GM20431 (cell line): ENCODE measurements at regions not wholly inside any gene's neighbourhood (a gene's known extent, or its start where the extent isn't known, plus 50 kb on each side); places are given as distances from the start of the nearest gene placed in this dataset.

ENCODE experiments used
- in situ Hi-C: fragments of 300-500 bp; cut with MseI, MboI; formaldehyde crosslinking; loops from one replicate; pipeline ENCODE4 v1.15.0; 2020; ENCODE audit warnings: low sequenced_read_pairs; ENCODE audit not compliant: unreplicated experiment

DNA sequence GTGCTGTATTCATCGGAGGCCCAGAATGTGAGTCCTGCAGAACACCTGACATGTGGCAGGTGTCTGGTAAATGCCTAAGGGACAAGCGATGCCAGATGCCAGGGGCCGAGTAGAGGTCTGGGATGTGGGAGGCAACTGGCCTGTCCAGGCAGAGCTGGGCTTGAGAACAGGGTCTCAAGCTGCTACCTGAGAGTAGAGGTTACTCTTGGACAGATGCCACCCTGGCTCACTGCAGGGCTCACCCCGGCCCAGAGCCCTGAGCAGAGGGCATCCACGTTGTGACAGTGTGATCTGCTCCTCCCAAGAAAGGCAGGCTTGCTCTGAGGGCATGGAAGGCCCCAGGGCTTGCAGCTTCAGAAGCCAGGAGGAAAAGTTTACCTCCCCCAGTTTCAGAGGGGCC, 692.0 kb upstream of the ID2 start:
- in situ Hi-C loops: no loop called here

DNA sequence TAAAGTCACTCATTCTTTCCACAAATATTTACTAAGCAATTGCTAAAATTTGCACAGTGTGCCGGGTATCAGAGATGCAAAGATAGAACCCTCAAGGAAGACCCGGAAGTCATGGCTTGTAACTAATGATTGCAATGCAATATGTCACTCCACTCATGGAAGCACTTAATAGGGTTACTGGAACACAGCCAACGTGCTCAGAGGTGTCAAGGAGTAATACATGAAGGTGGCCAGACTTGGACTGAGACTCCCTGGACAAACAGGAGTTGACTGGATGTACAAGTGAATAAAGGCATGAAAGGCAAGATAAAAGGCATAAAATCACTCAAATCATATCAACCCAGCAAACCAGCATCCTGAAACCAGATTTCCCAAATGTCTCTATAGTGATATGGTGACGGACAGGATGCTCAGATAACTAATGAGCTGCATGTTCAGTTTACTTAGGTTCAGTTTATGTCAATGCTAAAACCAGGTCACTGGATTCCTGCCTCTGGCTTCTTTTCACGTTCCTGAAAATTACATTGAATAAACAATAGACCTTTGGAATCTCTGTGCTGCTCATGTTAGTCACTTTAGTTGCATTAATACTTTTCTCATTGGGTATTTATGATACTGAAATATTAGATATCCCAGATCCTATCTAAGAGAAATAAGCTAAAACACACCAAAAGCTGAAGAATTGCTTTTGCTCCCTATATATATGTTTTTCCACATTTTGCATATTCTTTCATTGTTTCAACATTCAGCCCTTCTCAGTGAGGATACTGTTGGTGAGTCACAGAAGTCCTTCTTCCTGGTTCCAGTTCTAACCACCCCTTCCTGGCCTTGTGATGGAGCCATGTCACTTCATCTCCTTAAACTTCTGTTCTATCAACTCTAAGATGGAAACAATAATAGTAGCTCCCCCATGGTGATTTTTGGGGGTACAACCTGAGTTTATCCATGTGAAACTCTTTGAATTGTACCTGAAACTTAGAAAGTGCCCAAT, 688.9 kb upstream of the ID2 start:
- in situ Hi-C loops: no loop called here

DNA sequence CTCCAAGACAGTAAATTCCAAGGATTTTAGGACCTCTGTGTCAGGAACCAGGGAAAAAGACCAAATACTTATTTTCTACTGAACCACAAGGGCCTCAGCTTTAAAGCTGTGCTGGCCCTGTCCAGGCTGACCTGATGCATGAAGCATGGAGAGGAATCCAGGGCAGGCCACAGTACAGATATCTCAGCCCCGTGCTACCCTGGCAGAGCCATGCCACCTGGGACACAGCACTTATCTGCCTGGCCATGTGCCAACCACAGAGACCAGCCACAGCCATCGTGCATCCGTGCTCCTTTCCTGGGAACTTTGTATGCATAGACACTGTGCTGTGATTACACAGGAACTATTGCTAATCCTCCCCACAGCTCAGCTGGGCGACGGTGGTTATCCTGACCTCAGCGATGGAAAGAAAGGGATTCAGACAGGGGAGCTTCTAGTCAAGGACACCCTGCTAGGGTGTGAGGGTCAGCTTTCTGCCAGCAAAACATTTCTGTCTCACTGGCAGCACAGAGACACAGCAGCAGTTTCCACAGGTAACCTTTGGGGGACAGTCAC, 687.4 kb upstream of the ID2 start:
- in situ Hi-C loops: no loop called here

DNA sequence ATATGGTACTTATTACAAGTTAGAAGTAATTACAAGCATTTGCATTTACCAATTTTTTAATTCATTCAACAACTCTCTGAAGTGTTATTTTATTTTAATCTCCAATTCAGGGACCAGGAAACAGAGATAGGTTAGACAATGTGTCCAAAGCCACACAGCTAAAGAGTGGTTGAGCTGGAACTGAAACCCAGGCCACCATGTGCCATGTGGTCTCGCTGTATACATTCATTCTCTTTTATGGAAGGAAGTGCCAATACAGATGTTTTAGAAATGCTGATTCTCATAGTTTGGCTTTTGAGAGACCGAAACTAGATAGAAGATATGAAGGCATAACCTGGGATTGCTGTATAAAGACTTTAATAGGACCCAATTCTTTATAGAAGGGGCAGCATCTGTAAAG, 684.6 kb upstream of the ID2 start:
- in situ Hi-C loops: no loop called here

DNA sequence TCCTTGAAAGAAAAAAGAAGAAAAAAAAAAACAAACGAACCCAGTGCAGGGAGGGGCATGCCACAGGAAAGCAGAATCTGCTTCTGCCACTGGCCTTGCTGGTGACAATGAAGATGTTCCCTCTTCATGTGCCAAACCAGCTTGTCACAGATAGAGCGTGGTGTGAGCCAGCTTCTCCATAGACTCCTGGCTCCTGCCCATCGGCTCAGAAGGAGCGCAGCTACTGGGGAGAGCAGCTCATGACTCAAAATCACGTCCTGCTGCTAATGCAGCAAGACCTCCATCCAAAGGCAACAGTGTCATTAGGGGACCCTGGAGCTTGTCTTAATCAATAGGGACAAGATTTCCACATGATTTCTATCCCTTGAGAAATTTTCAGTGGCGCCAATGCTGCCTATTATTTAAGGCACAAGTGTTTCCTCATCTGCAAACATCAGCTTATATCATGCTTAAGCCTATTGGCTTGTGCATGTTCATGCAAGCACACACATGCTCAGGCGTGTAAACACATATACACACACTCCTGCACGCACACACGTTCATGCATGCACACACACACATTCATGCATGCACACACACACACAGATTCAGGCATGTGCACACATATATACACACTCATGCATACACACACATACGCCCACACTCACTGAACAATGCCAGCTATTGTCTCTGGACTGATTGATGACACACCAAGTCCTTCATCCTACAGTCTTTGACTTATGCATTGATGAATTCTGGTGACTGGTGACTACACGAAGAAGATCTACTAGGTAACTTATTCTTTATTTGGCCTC, 682.0 kb upstream of the ID2 start:
- in situ Hi-C loops: no loop called here

DNA sequence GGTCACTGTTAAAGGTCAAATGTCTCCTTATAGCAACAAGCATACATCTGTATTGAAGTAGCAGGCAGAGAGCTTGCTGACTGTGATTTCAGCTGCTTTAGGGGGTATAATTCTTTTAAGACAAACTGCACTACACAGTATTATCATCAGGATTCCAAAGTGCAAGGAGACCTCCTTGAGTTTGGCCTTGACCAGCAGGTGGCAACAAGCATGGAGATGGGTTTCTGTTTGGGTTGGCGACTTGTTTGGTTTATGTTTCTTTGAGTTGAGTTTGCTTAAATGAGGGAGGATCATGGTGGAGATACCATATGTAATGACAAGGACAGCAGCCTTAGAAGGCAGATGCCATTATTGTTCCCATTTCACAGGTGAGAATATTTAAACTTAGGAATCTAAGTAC, 681.0 kb upstream of the ID2 start:
- in situ Hi-C loops: no loop called here

DNA sequence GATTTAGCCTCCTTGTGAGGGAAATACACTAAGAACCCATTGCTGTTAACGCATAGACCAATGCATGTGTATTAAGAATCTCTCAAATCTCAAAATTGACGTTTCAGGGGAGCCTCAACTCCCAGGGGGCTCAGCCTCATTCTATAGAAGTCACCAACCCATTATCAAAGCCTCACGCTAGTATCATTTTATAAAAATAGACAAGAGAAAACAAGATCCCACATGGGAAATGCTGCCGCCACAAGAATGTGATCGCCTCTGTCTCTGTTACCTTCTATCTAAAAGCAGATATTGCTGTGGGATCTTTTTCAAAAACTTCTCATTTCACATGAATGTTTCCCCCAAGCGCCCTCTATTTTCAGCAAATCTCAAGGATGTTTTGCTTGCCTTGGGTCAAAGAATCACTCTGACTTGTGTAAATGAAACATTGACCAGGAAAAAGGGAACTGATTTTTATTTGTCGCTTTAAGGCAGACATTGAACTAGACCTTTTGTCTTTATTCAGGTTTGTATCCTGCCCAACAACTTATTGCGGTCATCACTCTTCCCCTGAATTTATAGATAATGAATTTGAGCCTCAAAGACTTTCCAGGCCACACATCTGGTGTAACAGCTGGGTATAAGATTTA, 679.0 kb upstream of the ID2 start:
- in situ Hi-C loops: no loop called here

DNA sequence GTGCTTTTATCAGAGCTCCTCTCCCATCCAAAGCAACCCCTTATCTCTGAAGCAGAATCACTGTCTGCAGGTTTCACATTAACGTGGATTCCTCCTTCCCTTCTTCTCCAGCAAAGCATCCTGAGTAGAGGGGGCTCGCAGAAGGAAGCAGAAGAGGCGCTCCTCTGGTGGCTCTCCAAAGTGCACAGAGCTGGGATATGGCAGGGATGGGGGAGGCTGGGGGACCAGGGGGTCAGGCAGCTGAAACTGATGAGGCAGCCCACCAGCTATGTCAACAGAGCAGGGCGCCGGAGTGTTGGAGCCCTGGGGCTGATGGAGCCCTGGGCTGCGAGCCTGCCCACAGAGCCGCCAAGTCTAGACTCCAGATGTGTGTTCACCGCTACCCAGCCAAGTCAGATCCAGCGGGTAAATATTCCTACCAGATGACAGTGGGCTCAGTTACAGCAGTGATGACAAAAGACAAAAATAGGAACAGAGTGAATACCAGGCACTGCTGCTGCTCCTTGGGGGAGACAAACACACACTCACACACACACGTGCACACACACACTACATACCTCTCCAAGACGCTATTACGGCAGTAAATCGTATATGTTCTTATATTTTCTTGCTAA, 678.3 kb upstream of the ID2 start:
- in situ Hi-C loops: no loop called here

DNA sequence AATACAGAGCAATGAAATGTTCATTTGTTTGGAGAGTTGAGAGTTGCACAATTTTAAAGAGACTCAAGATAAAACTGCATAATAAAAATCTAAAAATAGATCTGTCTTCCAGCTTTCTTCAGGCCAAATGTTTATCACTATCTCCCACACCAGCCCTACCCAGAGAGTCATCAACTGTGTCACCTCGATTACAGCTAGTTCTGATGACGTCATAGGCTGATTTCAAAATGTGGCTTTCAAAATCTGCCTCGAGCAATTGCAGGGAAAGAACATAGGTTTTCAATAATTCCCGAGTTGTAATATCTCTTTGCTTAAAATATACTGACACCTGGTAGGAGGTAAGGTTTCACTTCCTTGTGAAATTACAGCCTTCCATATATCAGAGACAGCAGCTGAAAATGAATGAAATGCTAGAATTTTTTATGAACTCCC, 677.6 kb upstream of the ID2 start:
- in situ Hi-C loops: no loop called here

DNA sequence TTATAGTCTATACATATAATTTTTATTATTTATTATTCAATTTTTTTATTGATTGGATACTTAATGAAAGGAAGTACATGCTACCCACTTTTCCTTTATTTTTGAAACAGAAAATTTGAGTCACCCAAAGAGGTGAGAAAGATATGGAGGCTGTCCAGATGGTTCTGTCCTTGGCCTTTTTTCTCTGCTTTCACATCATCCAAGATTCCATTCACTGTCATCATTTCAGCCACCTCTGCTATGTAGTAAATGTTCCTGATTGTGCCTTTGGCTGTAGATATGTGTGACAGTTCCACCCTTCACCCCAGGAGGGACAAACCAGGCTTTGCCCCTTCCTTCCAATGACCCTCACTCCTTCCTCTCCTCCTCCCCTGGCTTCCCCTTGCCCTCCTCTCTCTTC, 675.7 kb upstream of the ID2 start:
- in situ Hi-C loops: no loop called here

DNA sequence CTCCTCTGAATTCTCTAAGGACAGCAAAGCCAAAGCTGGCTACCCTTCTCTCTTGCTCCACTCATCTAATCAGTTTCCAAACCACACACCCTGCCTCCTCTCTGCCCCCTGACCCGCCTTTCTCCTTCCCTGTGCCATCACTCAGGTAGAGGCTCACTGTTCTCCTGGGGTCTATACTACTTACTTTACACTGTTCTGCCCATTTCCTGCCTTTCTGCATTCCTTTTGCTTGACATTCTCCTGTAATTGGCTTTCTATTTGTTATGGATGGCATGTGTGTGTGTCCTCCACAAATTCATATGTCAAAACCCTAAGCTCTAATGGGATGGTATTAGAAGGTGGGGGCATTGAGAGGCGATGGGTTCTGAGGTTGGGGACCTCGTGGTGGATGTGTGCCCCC, 675.2 kb upstream of the ID2 start:
- in situ Hi-C loops: no loop called here

DNA sequence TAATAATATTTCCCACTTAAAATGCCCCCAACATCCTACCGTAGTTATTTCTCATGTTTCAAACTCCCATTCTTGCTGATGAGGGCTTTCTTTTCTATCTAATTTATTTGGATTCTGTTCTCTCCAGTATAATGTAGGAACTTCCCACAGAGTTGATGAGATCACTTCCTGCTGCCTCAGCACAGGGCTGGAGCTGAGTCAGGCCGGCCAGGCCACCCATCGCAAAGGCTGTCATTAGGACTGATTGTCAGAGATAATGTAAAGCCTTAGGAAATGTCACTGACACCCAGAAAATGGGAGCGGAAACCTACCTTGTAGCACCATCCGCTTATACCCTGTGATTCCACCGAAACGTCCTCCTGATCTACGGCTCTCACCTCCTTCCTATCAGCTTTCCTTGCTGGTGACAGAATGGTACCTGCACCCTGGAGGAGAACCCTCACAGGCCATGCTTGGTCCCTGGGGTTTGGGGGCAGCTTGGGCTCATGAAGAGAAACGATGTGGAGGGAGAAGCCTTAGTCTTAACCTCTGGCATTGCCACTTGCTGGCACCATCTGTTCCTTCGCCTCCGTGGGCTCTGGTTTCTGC, 672.8 kb upstream of the ID2 start:
- in situ Hi-C loops: no loop called here

DNA sequence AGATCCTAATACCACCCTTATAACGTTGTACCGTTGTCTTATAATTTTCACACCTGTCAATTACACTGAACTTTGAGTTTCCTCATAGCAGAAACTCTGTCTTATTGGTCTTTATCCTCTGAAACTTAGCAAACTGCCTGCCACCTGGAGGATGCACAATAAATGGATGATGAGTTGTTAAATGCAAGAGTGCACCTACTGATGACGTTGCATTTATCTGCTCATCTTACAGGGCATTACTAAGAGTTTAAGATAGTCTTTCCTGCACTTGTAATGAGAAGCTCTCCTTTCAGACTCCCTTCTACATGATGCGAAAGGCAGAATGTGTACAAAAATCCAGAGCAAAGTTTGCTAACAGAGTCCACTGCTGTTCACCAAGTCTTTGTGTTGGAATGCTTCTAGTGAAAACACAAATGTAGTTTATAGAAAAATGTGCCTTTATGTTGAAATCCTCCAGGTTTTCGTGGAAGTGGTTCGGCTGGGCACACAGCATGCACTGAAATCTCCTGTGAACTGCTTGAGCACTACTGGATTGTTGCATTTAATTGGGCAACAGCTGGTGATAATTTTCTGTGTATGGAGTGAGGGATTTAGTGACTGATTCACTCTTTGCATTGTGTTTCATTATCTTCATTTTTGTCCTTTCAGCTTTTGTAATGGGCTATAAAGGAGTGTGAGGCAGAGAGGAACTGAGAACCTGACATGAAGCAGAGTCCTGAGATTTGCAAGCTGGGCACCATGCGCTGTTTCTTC, 665.8 kb upstream of the ID2 start:
- in situ Hi-C loops: no loop called here

DNA sequence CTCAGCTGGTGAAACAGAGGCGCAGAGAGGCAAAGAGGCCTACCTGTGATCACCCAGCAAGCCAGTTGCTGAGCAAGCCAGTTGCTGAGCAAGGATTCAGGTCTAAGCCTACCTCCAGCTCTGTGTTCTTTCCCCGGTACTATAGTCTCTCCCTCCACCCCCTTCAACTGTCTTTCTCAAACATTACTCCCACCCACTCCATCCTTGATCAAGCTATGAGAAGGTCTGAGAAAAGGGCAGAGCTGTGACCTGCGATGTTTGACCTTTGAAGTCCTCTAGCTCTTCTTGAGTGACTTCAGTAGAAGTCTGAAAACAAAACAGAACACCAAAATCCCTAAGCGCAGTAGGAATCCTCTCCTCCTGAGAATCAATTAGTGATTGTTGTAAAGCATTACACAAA, 665.2 kb upstream of the ID2 start:
- in situ Hi-C loops: no loop called here

DNA sequence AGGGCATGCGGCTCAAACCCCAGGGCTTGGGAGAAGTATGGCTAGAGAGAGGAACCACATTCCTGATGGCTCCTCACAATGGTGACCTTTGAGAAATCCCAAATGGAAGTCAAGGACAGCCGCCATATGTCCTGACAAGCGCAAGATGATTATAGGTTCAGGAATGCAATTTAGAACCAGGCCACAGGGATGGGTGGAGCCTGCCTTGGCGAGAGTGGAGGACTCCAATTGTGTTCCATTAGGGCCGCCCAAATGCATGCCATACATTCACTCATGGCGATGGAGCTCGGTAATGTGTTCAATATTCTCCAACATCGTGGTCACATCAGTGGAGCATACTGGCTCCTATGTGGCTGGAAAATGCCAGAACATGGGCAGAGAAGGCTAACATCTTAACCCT, 662.9 kb upstream of the ID2 start:
- in situ Hi-C loops: no loop called here

DNA sequence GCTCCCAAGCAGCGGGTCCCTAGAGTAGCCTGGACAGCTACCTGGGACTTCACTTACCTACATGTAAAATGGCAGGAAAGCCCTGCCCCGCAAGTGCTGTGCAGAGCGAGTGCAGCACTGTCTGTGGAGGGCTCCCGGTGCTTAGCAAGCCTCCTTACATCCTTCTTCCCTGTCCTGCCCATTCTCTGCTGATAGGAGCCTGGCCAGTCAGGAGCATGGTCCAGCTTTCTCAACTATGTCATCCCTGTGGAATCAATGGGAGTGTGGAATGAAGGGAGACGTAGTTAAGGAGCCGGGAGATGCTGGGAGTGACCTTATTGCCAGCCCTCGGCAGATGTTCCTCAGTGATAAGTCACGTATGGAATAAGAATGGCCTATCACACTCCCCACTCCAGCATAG, 661.9 kb upstream of the ID2 start:
- in situ Hi-C loops: no loop called here

DNA sequence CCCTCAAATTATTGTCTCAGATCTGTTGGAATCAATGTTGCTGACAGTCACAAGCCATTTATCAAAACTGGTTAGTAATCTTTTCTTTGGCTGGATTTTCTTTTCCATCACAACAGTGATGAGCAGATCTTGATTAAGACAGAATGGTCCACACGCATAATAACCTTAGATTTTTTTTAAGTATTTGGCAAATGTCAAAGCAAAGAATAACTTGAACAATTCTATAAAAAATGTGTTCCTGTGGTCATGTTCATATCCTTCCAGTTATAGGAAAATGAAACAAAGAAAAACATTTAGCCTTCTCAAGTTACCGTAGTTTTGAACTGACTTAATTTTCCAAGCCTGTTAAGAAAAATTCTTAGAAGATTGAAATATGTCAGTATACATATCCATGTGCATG, 659.9 kb upstream of the ID2 start:
- in situ Hi-C loops: no loop called here

DNA sequence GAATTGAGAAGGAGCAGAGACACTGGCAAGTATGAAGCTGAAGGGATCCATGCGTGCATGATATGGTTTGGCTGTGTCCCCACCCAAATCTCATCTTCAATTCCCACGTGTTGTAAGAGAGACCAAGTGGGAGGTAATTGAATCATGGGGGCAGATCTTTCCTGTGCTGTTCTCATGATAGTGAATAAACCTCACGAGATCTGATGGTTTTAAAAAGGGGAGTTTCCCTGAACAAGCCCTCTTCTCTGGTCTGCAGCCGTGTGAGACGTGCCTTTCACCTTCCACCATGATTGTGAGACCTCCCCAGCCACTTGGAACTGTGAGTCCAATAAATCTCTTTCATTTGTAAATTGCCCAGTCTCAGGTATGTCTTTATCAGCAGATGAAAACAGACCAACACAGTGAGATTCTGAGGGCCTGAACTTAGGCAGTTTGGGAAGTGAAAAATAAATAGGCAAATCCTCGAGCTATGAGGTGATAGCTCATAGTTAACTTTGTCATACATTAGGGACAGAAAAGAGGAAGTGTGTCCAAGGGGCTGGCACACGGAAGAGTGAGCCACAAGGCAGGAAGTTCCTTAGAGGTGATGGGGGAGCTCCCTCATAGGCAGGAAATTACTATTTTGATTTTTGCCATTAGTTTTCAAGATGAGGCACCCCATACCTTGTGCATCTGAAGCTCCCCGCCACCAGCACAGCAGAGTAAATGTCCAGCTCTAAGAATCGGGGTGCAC, 658.8 kb upstream of the ID2 start:
- in situ Hi-C loops: no loop called here
